ENCODE measurements at regions not wholly inside any gene's neighbourhood (a gene's known extent, or its start where the extent isn't known, plus 50 kb on each side); places are given as distances from the start of the nearest gene placed in this dataset.
"Not testable (repeated sequence)": the region's sequence is repeated elsewhere in the genome, so short reads cannot be mapped to it uniquely, and the experiment has no call there.

DNA sequence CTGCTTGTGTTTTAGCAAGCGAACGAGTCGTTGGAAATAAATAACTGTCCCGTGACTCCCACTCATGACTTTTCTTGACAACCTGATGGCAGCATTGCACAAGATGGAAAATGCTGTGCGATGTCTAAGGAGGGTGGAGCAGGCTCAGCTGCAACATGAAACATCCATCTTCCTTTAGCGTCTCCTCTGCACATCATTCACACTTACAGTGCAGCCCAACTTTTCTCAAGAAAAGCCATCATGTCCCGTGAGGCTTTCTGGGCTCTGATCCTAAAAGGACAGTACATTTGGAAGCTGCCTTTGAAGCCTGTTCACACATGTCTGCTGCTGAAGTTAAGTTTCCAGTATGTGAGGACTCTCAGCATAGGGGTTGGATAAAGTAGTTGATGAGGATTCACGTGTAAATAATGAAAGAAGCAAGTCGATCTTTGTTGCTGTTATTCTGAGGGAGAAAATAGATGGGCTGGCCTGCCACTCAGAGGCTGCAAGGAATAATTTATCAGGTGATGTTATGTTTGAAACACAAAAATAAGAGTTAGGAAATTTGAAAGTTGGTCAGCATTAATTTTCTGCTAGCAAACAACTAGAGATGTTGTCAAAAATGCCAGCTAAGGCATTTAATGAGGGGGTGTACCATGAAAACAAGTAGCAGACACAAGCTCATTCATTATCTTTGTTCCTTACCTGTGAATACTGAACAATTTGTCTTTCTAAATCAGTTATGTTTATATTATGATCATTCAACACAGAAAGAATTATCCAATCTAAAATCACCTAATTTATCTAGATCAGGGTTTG lies 328.7 kb upstream of the ZFP42 start:
- no peak for DNase-seq (ENCODE audit: low spot score)

DNA sequence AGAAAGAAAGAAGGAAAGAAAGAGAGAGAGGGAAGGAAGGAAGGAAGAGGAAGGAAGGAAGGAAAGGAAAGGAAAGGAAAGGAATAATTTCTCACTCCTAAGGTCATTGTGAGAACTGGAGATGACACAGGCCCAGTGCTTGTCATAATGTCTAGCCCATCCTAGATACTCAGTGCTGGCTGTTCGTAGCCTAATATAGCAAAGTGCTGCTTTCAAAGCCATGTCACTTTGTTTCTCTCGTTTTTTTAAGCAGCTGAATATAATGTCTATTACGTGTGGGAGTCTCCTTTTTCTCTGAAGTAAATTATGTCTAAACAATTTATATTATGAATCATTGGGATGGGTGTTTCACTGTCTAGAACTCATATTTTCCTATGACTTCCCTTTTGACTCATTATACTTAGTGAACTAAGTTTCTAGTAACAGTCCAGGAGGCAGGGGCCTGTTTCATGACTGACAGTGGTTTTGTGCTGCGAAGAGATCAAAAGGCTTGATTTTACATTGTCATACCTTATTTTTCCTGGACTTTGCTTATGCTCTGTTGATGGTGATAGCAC lies 327.0 kb upstream of the ZFP42 start:
- no peak for DNase-seq (ENCODE audit: low spot score)

DNA sequence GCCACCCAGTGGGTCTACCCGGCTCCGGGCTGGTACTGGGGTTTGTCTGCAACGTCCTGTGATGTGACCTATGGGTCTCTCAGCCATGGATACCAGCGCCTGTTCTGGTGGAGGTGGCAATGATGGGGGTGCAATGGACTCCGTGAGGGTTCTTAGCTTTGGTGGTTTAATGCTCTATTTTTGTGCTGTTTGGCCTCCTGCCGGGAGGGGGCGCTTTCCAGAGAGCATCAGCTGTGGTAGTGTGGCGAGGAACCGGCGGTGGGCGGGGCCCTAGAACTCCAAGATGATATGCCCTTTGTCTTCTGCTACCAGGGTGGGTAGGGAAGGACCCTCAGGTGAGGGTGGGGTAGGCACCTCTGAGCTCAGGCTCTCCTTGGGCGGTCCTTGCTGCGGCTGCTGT lies 324.1 kb upstream of the ZFP42 start:
- DNase-seq (ENCODE audit: low spot score): not testable (repeated sequence)

DNA sequence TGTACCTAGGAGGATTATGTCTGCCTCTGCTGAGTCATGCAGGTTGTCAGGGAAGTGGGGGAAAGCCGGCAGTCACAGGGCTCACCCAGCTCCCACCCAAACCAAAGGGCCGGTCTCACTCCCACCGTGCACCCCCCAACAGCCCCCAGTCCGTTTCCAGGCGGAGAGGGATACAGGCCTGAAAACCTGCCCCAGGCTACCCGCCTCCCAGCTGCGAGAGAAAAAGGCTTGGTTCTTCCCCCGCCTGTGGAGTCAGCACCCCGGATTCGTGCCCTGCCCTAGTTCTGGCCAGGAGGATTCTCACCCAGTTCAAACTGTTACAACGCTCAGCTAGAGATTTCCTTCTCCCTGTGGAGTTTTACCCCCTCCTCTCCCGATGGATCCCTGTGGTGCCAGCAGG lies 323.6 kb upstream of the ZFP42 start:
- not testable (repeated sequence) for DNase-seq (ENCODE audit: low spot score)

DNA sequence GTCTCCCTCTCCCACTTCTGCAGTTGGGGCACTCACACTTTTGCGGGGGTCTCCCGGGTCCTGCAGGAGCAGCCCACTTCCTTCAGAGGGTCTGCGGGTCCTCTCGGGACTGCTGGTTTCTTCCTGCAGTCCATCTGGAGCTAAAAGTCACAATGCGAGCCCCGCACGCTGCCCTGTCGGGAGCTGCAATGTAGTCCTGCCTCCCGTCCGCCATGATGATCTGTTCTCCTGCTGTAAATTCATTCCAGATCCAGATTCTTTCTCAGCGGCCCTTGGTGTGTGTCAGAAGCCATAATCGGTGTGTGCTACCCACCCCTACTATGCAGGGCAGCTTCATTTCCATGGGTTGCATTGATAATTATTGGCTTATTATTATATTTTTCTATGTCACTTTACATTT lies 323.0 kb upstream of the ZFP42 start:
- not testable (repeated sequence) for DNase-seq (ENCODE audit: low spot score)

DNA sequence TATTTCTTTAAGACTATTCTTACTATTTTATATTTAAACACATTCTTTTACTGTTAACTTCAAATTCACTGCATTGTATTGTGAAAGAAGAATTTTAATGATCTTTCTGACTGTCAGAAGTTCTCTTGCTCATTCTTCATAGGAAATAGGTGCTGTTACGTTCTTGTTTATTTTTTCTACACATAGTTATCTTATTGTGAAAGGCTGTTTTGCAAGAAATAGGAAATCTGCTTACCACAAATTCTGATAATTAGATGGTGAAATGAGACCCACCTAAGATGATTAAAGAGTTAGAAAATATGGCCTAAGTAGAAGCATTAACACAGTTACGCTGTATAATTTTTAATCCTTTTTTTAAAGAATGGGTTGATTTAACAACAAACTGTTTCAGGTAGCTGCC lies 316.1 kb upstream of the ZFP42 start:
- DNase-seq (ENCODE audit: low spot score): no peak

DNA sequence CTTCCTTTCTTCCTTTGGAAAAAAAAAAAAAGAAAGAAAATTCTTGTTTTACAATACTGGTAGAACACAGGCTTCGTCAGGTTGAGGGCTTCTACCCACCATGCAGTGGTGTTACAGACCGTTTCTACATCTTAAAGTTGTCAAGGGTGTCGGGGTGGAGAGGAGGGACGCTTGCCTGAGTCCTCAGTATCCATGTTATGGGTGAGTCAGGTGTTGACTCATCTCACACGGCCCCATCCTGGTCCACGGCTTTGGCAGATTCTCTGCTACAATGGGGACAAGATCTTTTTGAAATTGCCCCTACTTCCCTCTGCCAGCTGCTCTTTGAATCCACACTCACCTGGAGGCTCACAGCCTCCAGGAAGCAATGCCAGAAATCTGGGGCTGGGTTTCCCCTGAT lies 310.3 kb upstream of the ZFP42 start:
- no peak for DNase-seq (ENCODE audit: low spot score)

DNA sequence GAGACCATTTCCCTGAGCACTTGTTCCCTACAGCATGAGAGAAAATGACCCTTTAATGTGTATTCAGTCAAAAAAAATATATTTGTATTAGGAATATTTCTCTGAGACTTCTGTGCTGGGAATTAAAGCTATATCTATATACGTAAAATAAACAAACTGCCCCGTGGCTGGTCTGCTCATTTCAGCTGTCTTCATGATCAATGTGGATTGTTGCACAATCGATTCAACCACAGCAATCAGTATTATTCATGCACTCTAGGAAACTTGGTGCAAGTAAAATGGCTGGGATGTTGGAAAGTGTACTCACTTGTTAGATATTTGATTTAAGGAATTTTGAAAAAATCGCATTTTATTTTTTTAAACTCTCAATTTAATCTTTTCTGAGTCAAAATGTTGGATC lies 307.9 kb upstream of the ZFP42 start:
- DNase-seq (ENCODE audit: low spot score): no peak

DNA sequence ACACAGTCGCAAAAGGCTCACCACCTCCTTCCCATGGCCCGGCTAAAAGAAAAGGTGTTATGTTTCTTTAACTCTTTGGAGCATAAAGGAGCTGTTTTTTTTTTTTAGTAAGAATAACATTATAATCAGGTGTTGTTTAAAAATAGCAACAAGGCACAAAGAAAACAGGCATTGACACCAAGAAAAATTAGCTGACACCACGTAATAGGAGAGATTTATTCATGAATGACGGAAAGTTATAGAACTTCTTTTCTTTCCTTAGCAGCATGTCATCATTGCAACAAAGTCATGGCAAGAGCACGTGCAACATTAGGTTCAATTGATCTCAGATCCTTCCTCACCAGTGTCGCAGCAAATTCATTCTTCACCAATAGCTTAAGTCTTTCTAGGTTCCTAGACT lies 302.9 kb upstream of the ZFP42 start:
- DNase-seq (ENCODE audit: low spot score): no peak

DNA sequence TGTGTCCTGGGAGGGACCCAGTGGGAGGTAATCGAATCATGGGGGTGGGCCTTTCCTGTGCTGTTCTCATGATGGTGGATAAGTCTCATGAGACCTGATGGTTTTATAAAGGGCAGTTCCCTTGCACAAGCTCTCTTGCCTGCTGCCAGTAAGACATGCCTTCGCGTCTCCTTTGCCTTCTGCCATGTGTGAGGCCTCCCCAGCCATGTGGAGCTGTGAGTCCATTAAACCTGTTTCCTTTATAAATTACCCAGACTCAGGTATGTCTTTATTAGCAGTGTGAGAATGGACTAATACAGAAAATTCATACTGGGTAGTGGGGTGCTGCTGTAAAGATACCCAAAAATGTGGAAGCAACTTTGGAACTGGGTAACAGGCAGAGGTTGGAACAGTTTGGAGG lies 300.0 kb upstream of the ZFP42 start:
- DNase-seq (ENCODE audit: low spot score): not testable (repeated sequence)

DNA sequence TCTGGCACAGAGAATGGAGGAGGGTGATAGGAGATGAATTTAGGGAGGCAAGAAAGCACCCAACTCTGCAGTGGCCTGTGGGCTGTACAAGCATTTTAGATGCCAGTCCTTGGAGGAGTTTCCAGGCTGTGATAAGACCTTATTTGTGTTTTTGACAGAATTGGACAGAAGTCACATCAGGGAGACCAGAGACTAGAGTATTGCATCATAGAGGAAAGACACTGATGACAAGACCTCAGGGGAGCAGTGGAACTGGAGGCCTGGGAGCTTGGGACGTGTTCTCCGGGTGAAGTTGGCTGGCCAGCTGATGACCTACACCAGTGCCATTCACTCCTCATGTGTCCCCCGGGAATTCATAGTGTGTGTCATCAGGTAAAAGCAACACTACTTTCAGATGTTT lies 284.0 kb upstream of the ZFP42 start:
- DNase-seq (ENCODE audit: low spot score): no peak

DNA sequence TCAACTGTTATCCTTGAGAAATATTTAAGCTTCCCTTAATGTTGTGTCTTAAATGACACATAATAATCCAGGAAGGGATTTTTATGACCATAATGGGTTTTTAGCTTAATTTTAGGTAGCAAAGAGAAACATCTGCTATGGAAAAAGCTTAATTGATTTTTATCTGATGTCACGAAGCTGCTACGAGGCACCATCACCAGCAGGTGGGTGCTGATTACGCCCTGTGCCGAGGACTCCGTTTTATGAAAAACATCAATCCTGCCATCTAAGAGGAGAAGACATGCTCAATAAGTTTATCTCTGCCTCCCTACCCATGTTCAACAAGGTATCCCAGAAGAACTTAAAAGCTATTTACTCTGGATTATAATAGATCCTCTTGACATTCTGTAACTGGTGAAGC lies 280.6 kb upstream of the ZFP42 start:
- DNase-seq (ENCODE audit: low spot score): no peak

DNA sequence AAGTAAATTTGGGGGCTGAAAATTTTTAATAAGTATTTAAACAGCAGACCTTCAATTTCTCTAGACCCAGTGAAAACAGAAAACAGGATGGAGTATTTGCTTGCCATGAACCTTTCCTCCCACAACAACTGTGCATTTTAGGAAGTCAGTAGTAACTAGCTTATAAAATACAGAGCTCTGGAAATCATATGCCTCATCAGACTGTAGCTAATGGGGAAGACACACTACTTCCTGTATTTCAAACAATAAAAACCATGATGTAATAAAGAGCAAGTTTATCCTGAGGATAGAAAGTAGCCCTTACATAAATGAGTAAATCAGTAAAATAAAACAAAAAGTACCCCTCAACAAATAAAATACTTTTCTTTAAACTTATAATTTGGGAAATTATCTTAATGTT lies 280.1 kb upstream of the ZFP42 start:
- DNase-seq (ENCODE audit: low spot score): no peak

DNA sequence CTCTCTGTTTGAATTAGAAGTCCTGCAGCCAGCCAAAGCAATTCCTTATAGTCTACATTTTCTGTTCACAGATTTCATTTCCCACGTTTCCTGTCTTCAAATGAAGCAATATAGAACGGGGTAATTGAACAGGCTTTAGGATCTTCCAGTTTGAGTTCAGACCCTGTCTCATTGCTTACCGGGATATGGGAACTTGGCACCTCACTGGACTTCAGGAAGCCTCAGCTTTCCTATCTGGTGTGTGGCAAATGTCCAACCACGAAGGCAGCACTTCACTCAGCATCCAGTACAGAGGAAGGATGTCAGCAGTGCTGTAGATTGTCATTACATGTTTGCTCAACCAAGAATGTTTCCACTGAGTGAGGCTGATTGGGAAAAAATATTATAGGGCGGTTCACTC lies 271.1 kb upstream of the ZFP42 start:
- DNase-seq (ENCODE audit: low spot score): no peak

DNA sequence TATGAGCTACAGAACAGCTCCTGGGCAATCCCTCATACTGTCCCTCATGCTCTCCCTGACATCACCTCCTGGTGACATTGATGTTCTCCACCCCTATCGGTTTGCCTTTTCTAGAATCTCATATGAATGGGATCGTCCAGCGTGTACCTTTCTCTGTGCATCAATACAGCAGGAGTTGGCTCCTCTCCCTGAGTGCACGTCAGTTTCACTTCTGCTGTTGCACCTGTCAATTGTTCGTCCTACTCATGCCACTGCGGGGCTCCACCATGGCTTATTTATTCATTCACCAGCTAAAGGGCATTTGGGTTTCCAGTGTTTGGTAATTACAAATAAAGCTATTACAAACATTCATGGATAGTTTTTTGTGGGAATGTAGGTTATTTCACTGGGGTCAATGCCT lies 269.1 kb upstream of the ZFP42 start:
- no peak for DNase-seq (ENCODE audit: low spot score)

DNA sequence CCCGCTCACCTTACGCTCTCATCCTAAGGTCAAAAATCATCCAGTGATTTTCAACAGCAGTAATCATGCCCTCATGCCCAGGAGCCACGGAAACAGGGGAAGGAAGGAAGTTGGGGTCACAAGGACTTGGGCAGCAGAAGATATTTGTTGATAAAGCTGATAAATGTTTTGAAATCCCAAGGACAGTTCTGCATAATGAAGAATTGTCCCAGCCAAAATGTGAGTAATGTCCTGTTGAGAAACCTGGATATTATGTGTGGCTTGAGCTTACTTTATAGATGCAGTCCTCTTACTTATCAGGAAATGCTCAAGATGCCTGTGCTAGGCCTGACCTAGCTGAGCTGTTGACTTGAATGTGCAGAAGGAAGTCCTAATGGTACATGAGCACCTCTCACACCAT lies 263.0 kb upstream of the ZFP42 start:
- no peak for DNase-seq (ENCODE audit: low spot score)

DNA sequence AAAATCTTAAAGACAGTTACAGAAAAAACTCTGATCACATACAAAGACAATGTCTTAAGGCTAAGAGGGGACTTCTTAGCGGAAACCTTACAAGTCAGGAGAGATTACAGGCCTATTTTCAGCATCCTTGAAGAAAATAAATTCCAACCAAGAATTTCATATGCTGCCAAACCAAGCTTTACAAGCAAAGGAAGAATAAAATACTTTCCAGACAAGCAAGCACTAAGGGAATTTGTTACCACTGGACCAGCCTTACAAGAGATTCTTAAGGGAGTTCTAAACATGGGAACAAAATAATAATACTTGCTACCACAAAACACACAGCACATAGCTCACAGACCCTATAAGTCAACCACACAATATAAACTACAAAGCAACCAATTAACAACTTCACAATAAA lies 255.8 kb upstream of the ZFP42 start:
- no peak for DNase-seq (ENCODE audit: low spot score)

DNA sequence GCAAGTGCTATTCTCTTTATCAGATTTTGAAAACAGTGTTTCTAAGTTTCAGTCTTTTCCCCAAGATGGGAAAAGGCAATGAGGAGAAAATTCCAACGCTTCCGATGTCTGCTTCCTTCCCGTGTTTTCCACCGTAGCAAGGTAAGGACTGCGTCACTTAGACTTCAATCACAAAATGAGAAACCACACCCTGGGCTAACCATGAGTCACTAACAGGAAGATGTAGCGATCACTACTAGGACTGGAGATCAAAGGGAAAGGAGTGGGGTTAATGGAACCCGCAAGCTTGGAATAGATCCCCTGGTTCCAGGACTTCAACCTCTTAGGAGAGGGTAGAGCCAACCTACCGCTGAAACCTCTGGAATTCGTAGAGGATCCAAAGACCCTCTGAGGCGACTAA lies 250.7 kb upstream of the ZFP42 start:
- DNase-seq (ENCODE audit: low spot score): no peak

DNA sequence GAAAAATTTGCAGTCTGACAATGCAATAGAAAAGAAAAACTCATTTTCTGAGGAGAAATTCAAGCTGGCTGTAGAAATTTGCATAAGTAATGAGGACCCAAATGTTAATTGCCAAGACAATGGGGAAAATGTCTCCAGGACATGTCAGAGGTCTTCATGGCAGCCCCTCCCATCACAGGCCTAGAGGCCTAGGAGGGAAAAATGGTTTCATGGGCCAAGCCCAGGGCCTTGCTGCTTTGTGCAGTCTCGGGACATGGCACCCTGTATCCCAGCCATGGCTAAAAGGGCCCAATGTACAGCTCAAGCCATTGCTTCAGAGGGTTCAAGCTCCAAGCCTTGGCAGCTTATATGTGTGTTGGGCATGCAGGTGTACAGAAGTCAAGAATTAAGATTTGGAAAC lies 244.9 kb upstream of the ZFP42 start:
- not testable (repeated sequence) for DNase-seq (ENCODE audit: low spot score)

DNA sequence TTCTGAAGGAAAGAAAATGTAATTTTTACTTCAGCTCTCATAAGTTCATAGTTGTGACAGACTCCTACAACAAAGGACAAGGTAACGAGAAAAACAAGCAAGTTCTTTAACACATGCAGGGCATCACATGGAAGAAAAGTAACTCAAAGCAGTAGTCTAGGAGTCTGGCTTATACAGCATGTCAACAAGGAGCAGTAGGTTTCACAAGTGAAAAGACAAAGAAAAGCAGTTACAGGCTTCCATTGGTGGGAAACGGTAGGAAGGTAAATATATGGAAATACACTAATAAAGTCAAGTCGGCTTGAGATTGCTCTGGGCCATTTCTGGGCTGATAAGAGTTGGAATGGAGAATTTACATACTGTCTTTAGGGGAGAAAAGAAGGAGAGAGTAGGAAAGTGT lies 228.4 kb upstream of the ZFP42 start:
- no peak for DNase-seq (ENCODE audit: low spot score)

DNA sequence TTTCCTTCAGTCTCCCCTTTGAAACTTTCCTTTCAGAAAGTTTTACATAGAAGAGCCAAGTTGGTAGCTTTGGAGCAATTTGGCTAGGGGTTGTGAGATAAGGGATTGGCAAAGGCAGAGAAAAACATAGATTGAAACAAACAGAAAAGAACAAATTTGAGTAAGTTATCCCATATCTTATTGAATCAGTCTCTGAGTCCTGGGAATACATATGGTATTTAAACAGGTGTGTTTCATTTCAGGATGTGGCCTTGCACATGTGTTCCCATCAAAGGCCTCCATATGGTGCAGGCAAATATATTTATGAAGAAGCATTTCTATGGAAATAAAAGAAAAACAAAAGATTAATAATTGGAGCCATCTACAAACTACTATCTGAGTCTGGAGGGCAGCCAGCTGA lies 227.9 kb upstream of the ZFP42 start:
- no peak for DNase-seq (ENCODE audit: low spot score)

DNA sequence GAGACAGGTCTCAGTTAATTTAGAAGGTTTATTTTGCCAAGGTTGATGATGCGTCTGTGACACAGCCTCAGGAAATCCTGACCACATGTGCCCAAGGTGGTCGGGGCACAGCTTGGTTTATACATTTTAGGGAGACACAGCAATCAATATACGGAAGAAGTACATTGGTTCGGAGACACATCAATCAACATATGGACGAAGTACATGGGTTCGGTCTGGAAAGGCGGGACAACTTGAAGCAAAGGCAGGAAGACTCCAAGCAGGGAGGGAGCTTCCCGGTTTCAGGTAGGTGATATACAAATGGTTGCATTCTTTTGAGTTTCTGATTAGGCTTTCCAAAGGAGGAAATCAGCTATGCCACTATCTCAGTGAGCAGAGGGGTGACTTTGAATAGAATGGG lies 225.2 kb upstream of the ZFP42 start:
- DNase-seq (ENCODE audit: low spot score): no peak

DNA sequence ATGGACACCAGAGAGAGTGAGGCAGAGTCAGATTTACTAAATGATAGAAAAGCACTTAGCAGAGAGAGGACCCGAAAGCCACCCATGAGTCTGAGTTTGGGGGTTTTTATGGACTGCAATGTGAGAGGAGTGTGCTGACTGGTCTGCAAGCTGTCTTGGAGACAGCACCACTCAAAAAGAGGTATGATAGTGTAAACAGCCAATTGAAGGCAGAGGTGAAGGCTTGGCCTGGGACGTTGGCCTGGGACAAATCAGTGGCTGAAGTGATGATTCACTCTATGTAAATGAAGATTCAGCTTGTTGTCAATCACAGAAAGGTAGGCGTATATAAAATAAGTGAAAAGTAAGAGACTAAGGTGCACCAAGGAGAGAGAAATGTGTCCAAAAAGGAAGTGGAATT lies 217.6 kb upstream of the ZFP42 start:
- no peak for DNase-seq (ENCODE audit: low spot score)

DNA sequence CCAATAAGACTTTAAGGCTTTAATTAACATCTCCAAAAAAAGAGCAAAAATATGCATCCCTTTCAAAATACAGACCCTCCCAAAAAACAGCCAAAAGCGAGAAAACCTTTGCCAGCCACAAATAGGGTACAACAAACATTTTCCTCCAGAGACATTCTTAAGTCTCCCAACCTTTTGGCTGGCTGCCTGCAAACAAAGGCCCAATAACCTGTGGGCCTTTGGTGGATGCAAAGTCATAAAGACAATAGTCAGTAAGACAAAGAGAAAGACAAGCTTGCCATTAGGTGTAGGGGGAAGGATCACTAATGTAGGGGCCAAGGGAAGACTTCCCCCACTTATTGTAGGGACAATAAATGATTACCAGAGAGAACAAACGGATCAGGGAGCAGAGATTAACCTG lies 215.5 kb upstream of the ZFP42 start:
- no peak for DNase-seq (ENCODE audit: low spot score)

Data from CD4-positive, alpha-beta T cell treated with Interleukin-15 for 4 hours (primary cell).